Nephron (organoid): ENCODE measurements at regions not wholly inside any gene's neighbourhood (a gene's known extent, or its start where the extent isn't known, plus 50 kb on each side); places are given as distances from the start of the nearest gene placed in this dataset.
A peak's percentile ranks its signal among the peaks of the same experiment; 100 is the strongest.

Experiments
- H3K27ac Mint-ChIP-seq, 3 experiments: 2 replicates each; pipeline ENCODE4 v1.8.0; 2020; ENCODE audit warnings: mixed read lengths in 3 of 3, mild to moderate bottlenecking in 2 of 3, moderate library complexity in 1 of 3
- H3K27me3 Mint-ChIP-seq: 2 replicates; pipeline ENCODE4 v1.8.0; 2021; ENCODE audit warnings: low read depth, mild to moderate bottlenecking, moderate library complexity, mixed read lengths
- H3K36me3 Mint-ChIP-seq: 2 replicates; pipeline ENCODE4 v1.8.0; 2020; ENCODE audit warnings: low read depth, mixed read lengths
- H3K4me1 Mint-ChIP-seq: 2 replicates; pipeline ENCODE4 v1.8.0; 2020; ENCODE audit warnings: mixed read lengths
- H3K4me3 Mint-ChIP-seq, 3 experiments: 2 replicates each; pipeline ENCODE4 v1.8.0; 2020; ENCODE audit warnings: mild to moderate bottlenecking in 3 of 3, mixed read lengths in 3 of 3, moderate library complexity in 2 of 3
- H3K9me3 Mint-ChIP-seq: 2 replicates; pipeline ENCODE4 v1.8.0; 2020; ENCODE audit warnings: mixed read lengths
- CTCF ChIP-seq, 3 experiments: fragments of 200-600 bp; sonication (generic); IDR thresholded peaks; one replicate each; pipeline ENCODE4 v1.5.0; 2021; ENCODE audit warnings: antibody characterized with exemption in 3 of 3; ENCODE audit not compliant: unreplicated experiment in 3 of 3

DNA sequence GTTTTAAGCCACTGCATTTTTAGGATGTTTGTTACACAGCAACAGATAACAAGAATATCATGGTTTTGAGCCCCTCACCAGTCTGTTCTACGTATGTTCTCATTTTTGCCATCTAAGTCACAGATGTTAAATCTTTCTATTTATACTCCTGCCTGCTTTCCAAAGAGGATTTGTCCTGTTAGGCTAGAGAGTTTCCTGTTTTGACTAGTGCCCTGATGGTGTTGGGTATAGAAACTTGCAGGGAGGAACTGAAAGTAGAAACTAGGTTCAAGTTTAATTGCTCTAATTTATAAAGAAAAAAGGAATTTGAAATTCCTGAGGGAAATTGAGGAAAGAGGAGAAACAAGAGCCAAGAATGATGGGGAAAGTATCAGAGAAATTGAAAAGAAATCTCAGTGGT lies 74.4 kb upstream of the COCH start:
- TF ChIP-seq CTCF (IDR thresholded peaks at IDR 0.05; ENCODE audit: unreplicated experiment in 3 of 3), result no peak
- H3K9me3 Mint-ChIP-seq, result peaks cover 1% of the 10 kb centered on the region
- H3K36me3 Mint-ChIP-seq, result no peaks in the 10 kb centered on the region
- no peak overlapping the region for H3K4me3 Mint-ChIP-seq
- H3K27ac Mint-ChIP-seq, result no peak overlapping the region
- H3K4me1 Mint-ChIP-seq, result peaks cover 10% of the 10 kb centered on the region
- H3K27me3 Mint-ChIP-seq, result no peaks in the 10 kb centered on the region

GRCh38 chr14:30803185-30803584 lies 71.2 kb upstream of the COCH start:
- peaks cover 10% of the 10 kb centered on the region for H3K4me1 Mint-ChIP-seq
- H3K9me3 Mint-ChIP-seq, result no peaks in the 10 kb centered on the region
- H3K27ac Mint-ChIP-seq, result peak overlapping the region; percentile 52 to 77 (median 57)
- no peaks in the 10 kb centered on the region for H3K27me3 Mint-ChIP-seq
- H3K4me3 Mint-ChIP-seq, result no peak overlapping the region
- no peaks in the 10 kb centered on the region for H3K36me3 Mint-ChIP-seq
- no peak for TF ChIP-seq CTCF (IDR thresholded peaks at IDR 0.05; ENCODE audit: unreplicated experiment in 3 of 3)

DNA sequence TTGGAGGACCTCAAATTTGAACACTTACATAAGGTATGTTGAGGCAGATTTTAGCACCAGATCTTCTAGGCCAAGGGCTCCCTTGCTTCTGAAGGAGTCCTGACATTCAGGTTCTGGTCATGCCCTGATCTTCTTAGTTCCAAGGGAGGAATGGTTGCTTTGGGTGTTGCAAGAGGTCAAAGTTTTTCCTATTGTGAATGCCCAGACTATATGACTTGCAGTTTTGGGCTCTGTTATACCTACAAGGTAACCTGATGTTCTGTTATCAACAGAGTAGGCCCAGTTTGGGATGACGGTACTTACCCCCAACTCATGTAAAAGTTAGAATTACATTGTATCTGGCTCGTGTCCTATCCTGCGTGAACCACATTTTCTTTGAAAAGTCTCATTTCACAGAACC lies 69.1 kb upstream of the COCH start:
- H3K4me1 Mint-ChIP-seq, result peaks cover 10% of the 10 kb centered on the region
- H3K9me3 Mint-ChIP-seq, result no peaks in the 10 kb centered on the region
- no peaks in the 10 kb centered on the region for H3K27me3 Mint-ChIP-seq
- H3K4me3 Mint-ChIP-seq, result no peak overlapping the region
- H3K27ac Mint-ChIP-seq, result no peak overlapping the region
- TF ChIP-seq CTCF (IDR thresholded peaks at IDR 0.05; ENCODE audit: unreplicated experiment in 3 of 3), result no peak
- no peaks in the 10 kb centered on the region for H3K36me3 Mint-ChIP-seq

DNA sequence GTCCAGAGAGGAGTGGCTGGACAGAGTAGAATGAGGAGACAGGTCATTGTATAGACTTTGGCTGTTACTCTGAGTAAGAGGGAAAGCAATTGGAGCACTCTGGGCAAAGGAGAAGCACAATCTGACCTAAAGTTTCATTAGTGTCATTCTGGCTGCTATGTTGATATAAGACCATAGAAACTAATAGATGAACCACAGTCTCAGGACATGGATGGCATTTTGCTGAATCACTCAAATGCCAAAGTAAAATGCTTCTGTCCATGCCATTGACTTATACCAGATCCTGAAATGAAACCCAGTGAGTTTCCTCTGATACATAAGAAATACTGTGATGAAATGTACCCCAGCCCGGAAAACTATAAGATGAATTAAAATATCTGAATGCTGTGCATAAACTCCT lies 65.8 kb upstream of the COCH start:
- Mint-ChIP-seq H3K4me3 (no peak overlapping the region), H3K9me3 (no peaks in the 10 kb centered on the region), H3K4me1 (peaks cover under 1% of the 10 kb centered on the region), H3K27ac (no peak overlapping the region), H3K36me3 (no peaks in the 10 kb centered on the region), H3K27me3 (no peaks in the 10 kb centered on the region)
- no peak for TF ChIP-seq CTCF (IDR thresholded peaks at IDR 0.05; ENCODE audit: unreplicated experiment in 3 of 3)

- H3K4me1 Mint-ChIP-seq, result no peaks in the 10 kb centered on the region
- H3K27ac Mint-ChIP-seq, result no peak overlapping the region
- no peaks in the 10 kb centered on the region for H3K27me3 Mint-ChIP-seq
- H3K4me3 Mint-ChIP-seq, result no peak overlapping the region
- H3K9me3 Mint-ChIP-seq, result peaks cover 4% of the 10 kb centered on the region
- no peak for TF ChIP-seq CTCF (IDR thresholded peaks at IDR 0.05; ENCODE audit: unreplicated experiment in 3 of 3)
- H3K36me3 Mint-ChIP-seq, result no peaks in the 10 kb centered on the region
Observed at GRCh38 chr14:30813216-30813615, 61.1 kb upstream of the COCH start.

- no peak overlapping the region for H3K4me3 Mint-ChIP-seq
- no peaks in the 10 kb centered on the region for H3K27me3 Mint-ChIP-seq
- H3K9me3 Mint-ChIP-seq, result peaks cover 11% of the 10 kb centered on the region
- H3K36me3 Mint-ChIP-seq, result peaks cover 6% of the 10 kb centered on the region
- no peaks in the 10 kb centered on the region for H3K4me1 Mint-ChIP-seq
- H3K27ac Mint-ChIP-seq, result no peak overlapping the region
- no peak for TF ChIP-seq CTCF (IDR thresholded peaks at IDR 0.05; ENCODE audit: unreplicated experiment in 3 of 3)
Observed at GRCh38 chr14:30820674-30821073, 53.7 kb upstream of the COCH start.
